ENCODE measurements at regions not wholly inside any gene's neighbourhood (a gene's known extent, or its start where the extent isn't known, plus 50 kb on each side); places are given as distances from the start of the nearest gene placed in this dataset.

GRCh38 chr2:211228559-211228958 is 672.2 kb downstream of the CPS1 start:
- no peaks in the 10 kb centered on the region for H3K4me1 ChIP-seq (ENCODE audit: control insufficient read depth, insufficient read depth, low read length)

GRCh38 chr2:211237586-211238275 is 681.3 kb downstream of the CPS1 start:
- no peak overlapping the region for H3K4me3 Mint-ChIP-seq
- Histone ChIP-seq H3K9me3 (ENCODE audit: control insufficient read depth, insufficient read depth, low read length) (no peaks in the 10 kb centered on the region), H3K27ac (ENCODE audit: low read length) (no peak overlapping the region), H3K4me1 (ENCODE audit: control insufficient read depth, insufficient read depth, low read length) (no peaks in the 10 kb centered on the region), H3K4me3 (ENCODE audit: low read length) (no peak overlapping the region), H3K36me3 (ENCODE audit: control insufficient read depth, insufficient read depth, low read length) (no peaks in the 10 kb centered on the region), H3K27me3 (ENCODE audit: control insufficient read depth, insufficient read depth, low read length) (no peaks in the 10 kb centered on the region)
- no peaks in the 10 kb centered on the region for H3K27me3 Mint-ChIP-seq (ENCODE audit: low read depth in 2 of 2)
- no peak overlapping the region for H3K27ac Mint-ChIP-seq
- DNase-seq (no peak), ATAC-seq (no peak)
- WGBS (ENCODE audit: insufficient coverage), result 85% methylated on average over 3 of the region's 4 CpGs
- no peak for TF ChIP-seq CTCF (IDR thresholded peaks at IDR 0.05)
- no peaks in the 10 kb centered on the region for H3K36me3 Mint-ChIP-seq
- H3K4me1 Mint-ChIP-seq, result no peaks in the 10 kb centered on the region
- peaks cover 13 to 26% of the 10 kb centered on the region in 2 donors for H3K9me3 Mint-ChIP-seq
- intact Hi-C loops (cut with micrococcal nuclease), result no loop called here

More at GRCh38 chr2:211228559-211228958, 672.2 kb downstream of the CPS1 start:
- H3K9me3 Mint-ChIP-seq, result peaks cover 6 to 13% of the 10 kb centered on the region in 2 donors
- Histone ChIP-seq H3K36me3 (ENCODE audit: control insufficient read depth, insufficient read depth, low read length) (no peaks in the 10 kb centered on the region), H3K4me3 (ENCODE audit: low read length) (no peak overlapping the region), H3K27me3 (ENCODE audit: control insufficient read depth, insufficient read depth, low read length) (no peaks in the 10 kb centered on the region), H3K9me3 (ENCODE audit: control insufficient read depth, insufficient read depth, low read length) (peaks cover 7% of the 10 kb centered on the region), H3K27ac (ENCODE audit: low read length) (no peak overlapping the region)
- H3K4me1 Mint-ChIP-seq, result no peaks in the 10 kb centered on the region
- no peak for TF ChIP-seq CTCF (IDR thresholded peaks at IDR 0.05)
- no peaks in the 10 kb centered on the region for H3K36me3 Mint-ChIP-seq
- WGBS (ENCODE audit: insufficient coverage), result 70% methylated on average over 3 of the region's 3 CpGs
- no peak overlapping the region for H3K27ac Mint-ChIP-seq
- no peak for ATAC-seq
- H3K27me3 Mint-ChIP-seq (ENCODE audit: low read depth in 2 of 2), result no peaks in the 10 kb centered on the region
- H3K4me3 Mint-ChIP-seq, result no peak overlapping the region
- intact Hi-C loops (cut with micrococcal nuclease), result no loop called here
- DNase-seq, result no peak

- H3K4me3 ChIP-seq (ENCODE audit: low read length), result no peak overlapping the region
- 89% methylated on average over 2 of the region's 3 CpGs for WGBS (ENCODE audit: insufficient coverage)
- H3K27ac Mint-ChIP-seq, result no peak overlapping the region
- intact Hi-C loops (cut with micrococcal nuclease), result no loop called here
- no peaks in the 10 kb centered on the region for H3K27me3 ChIP-seq (ENCODE audit: control insufficient read depth, insufficient read depth, low read length)
- no peak for ATAC-seq
- H3K27ac ChIP-seq (ENCODE audit: low read length), result no peak overlapping the region
- no peaks in the 10 kb centered on the region for H3K36me3 ChIP-seq (ENCODE audit: control insufficient read depth, insufficient read depth, low read length)
- H3K4me1 Mint-ChIP-seq, result no peaks in the 10 kb centered on the region
- H3K4me3 Mint-ChIP-seq, result no peak overlapping the region
- H3K27me3 Mint-ChIP-seq (ENCODE audit: low read depth in 2 of 2), result no peaks in the 10 kb centered on the region
- no peaks in the 10 kb centered on the region for H3K36me3 Mint-ChIP-seq
- H3K9me3 ChIP-seq (ENCODE audit: control insufficient read depth, insufficient read depth, low read length), result no peaks in the 10 kb centered on the region
- H3K9me3 Mint-ChIP-seq, result peaks cover 14 to 16% of the 10 kb centered on the region in 2 donors
- no peak for TF ChIP-seq CTCF (IDR thresholded peaks at IDR 0.05)
- no peaks in the 10 kb centered on the region for H3K4me1 ChIP-seq (ENCODE audit: control insufficient read depth, insufficient read depth, low read length)
- no peak for DNase-seq
Measured at GRCh38 chr2:211241891-211242290, 685.5 kb downstream of the CPS1 start.

GRCh38 chr2:211247751-211248150 is 691.4 kb downstream of the CPS1 start:
- no peak for ATAC-seq
- no peak for DNase-seq
- H3K4me3 Mint-ChIP-seq, result no peak overlapping the region
- TF ChIP-seq CTCF (IDR thresholded peaks at IDR 0.05), result no peak
- WGBS (ENCODE audit: insufficient coverage), result 57% methylated on average over 1 of the region's 1 CpG
- no peaks in the 10 kb centered on the region for H3K27me3 Mint-ChIP-seq (ENCODE audit: low read depth in 2 of 2)
- Histone ChIP-seq H3K4me3 (ENCODE audit: low read length) (no peak overlapping the region), H3K27me3 (ENCODE audit: control insufficient read depth, insufficient read depth, low read length) (no peaks in the 10 kb centered on the region), H3K27ac (ENCODE audit: low read length) (no peak overlapping the region), H3K4me1 (ENCODE audit: control insufficient read depth, insufficient read depth, low read length) (no peaks in the 10 kb centered on the region), H3K36me3 (ENCODE audit: control insufficient read depth, insufficient read depth, low read length) (no peaks in the 10 kb centered on the region), H3K9me3 (ENCODE audit: control insufficient read depth, insufficient read depth, low read length) (no peaks in the 10 kb centered on the region)
- H3K27ac Mint-ChIP-seq, result no peak overlapping the region
- peaks cover 10 to 18% of the 10 kb centered on the region in 2 donors for H3K9me3 Mint-ChIP-seq
- H3K36me3 Mint-ChIP-seq, result peaks cover 8% of the 10 kb centered on the region
- H3K4me1 Mint-ChIP-seq, result no peaks in the 10 kb centered on the region
- intact Hi-C loops (cut with micrococcal nuclease), result no loop called here
